H9 (cell line): ENCODE measurements at regions not wholly inside any gene's neighbourhood (a gene's known extent, or its start where the extent isn't known, plus 50 kb on each side); places are given as distances from the start of the nearest gene placed in this dataset.

Experiments
- DNase-seq: peaks from one replicate; pipeline ENCODE4 v3.0.0-alpha.2; 2017
- H2AFZ ChIP-seq: one replicate; pipeline ENCODE4 v1.6.1; 2013; ENCODE audit warnings: mild to moderate bottlenecking, low read length, control low read depth, moderate library complexity
- H2AK5ac ChIP-seq: 2 replicates; pipeline ENCODE4 v1.6.1; 2013; ENCODE audit warnings: low read length, control low read depth, mixed read lengths; ENCODE audit not compliant: insufficient read length
- H2BK120ac ChIP-seq: one replicate; pipeline ENCODE4 v1.6.1; 2013; ENCODE audit warnings: low read depth, mild to moderate bottlenecking, low read length, control low read depth, inconsistent platforms; ENCODE audit not compliant: poor library complexity, severe bottlenecking
- H2BK12ac ChIP-seq: 2 replicates; pipeline ENCODE4 v1.6.1; 2013; ENCODE audit warnings: low read length, control low read depth, mixed read lengths, low read depth; ENCODE audit not compliant: insufficient read length
- H2BK15ac ChIP-seq: 2 replicates; pipeline ENCODE4 v1.6.1; 2013; ENCODE audit warnings: low read depth, low read length, control low read depth
- H2BK20ac ChIP-seq: one replicate; pipeline ENCODE4 v1.6.1; 2013; ENCODE audit warnings: low read depth, mild to moderate bottlenecking, low read length, control low read depth, inconsistent platforms; ENCODE audit not compliant: poor library complexity, severe bottlenecking
- H2BK5ac ChIP-seq: 2 replicates; pipeline ENCODE4 v1.6.1; 2013; ENCODE audit warnings: low read length, control low read depth, mixed read lengths; ENCODE audit not compliant: insufficient read length
- H3K14ac ChIP-seq: 2 replicates; pipeline ENCODE4 v1.6.1; 2013; ENCODE audit warnings: low read length, control low read depth; ENCODE audit not compliant: insufficient read depth
- H3K18ac ChIP-seq: 2 replicates; pipeline ENCODE4 v1.6.1; 2013; ENCODE audit warnings: low read depth, mild to moderate bottlenecking, mixed read lengths, low read length, control low read depth; ENCODE audit not compliant: insufficient read length
- H3K23ac ChIP-seq: 2 replicates; pipeline ENCODE4 v1.6.1; 2013; ENCODE audit warnings: low read length, control low read depth, mixed read lengths, low read depth; ENCODE audit not compliant: insufficient read length
- H3K23me2 ChIP-seq: 2 replicates; pipeline ENCODE4 v1.6.1; 2013; ENCODE audit warnings: low read depth, mild to moderate bottlenecking, mixed read lengths, low read length, control low read depth; ENCODE audit not compliant: insufficient read length, poor library complexity, severe bottlenecking
- H3K27ac ChIP-seq: 2 replicates; pipeline ENCODE4 v1.5.1; 2013; ENCODE audit warnings: low read length, control low read depth, mixed read lengths, low read depth; ENCODE audit not compliant: insufficient read length
- H3K27me3 ChIP-seq: 2 replicates; pipeline ENCODE4 v1.6.1; 2013; ENCODE audit warnings: low read length, control low read depth, inconsistent platforms; ENCODE audit not compliant: insufficient read depth
- H3K4ac ChIP-seq: 2 replicates; pipeline ENCODE4 v1.6.1; 2013; ENCODE audit warnings: low read depth, mild to moderate bottlenecking, control low read depth, inconsistent platforms, low read length, moderate library complexity
- H3K4me1 ChIP-seq: 2 replicates; pipeline ENCODE4 v1.6.1; 2013; ENCODE audit warnings: low read length, control low read depth, inconsistent platforms; ENCODE audit not compliant: insufficient read depth
- H3K4me2 ChIP-seq: 2 replicates; pipeline ENCODE4 v1.6.1; 2013; ENCODE audit warnings: low read length, control low read depth, mixed read lengths; ENCODE audit not compliant: insufficient read length, insufficient read depth
- H3K56ac ChIP-seq: 2 replicates; pipeline ENCODE4 v1.6.1; 2013; ENCODE audit warnings: low read depth, mild to moderate bottlenecking, mixed read lengths, low read length, control low read depth; ENCODE audit not compliant: insufficient read length
- H3K79me1 ChIP-seq: 2 replicates; pipeline ENCODE4 v1.6.1; 2013; ENCODE audit warnings: low read depth, mild to moderate bottlenecking, moderate library complexity, low read length, control low read depth, inconsistent platforms; ENCODE audit not compliant: insufficient read depth, poor library complexity, severe bottlenecking
- H3K79me2 ChIP-seq: 2 replicates; pipeline ENCODE4 v1.6.1; 2013; ENCODE audit warnings: low read length, control low read depth, inconsistent platforms; ENCODE audit not compliant: insufficient read depth
- H3K9ac ChIP-seq: 2 replicates; pipeline ENCODE4 v1.6.1; 2013; ENCODE audit warnings: low read length, control low read depth, mixed read lengths; ENCODE audit not compliant: insufficient read length; ENCODE audit errors: extremely low read depth
- H3K9me3 ChIP-seq: one replicate; pipeline ENCODE4 v1.6.1; 2013; ENCODE audit warnings: low read depth, low read length, inconsistent platforms; ENCODE audit not compliant: control insufficient read depth
- H3T11ph ChIP-seq: one replicate; pipeline ENCODE4 v1.6.1; 2013; ENCODE audit warnings: mild to moderate bottlenecking, low read length, control low read depth, inconsistent platforms
- H4K20me1 ChIP-seq: one replicate; pipeline ENCODE4 v1.6.1; 2013; ENCODE audit not compliant: control insufficient read depth, insufficient read length, insufficient read depth
- H4K5ac ChIP-seq: 2 replicates; pipeline ENCODE4 v1.6.1; 2013; ENCODE audit warnings: low read depth, mild to moderate bottlenecking, mixed read lengths, low read length, control low read depth; ENCODE audit not compliant: insufficient read length
- H4K8ac ChIP-seq: replicated peaks from 2 replicates; pipeline ENCODE4 v1.6.1; 2013; ENCODE audit warnings: low read length, control low read depth, mixed read lengths, low read depth; ENCODE audit not compliant: insufficient read length
- H4K91ac ChIP-seq: 2 replicates; pipeline ENCODE4 v1.6.1; 2013; ENCODE audit warnings: low read depth, mild to moderate bottlenecking, moderate library complexity, mixed read lengths, low read length, control low read depth; ENCODE audit not compliant: insufficient read length
- H3K27ac Mint-ChIP-seq, 3 experiments: 2 replicates in 2 of 3; 3 replicates in 1 of 3; pipeline ENCODE4 v1.8.0; 2020 to 2021; ENCODE audit warnings: mixed read lengths in 3 of 3, mild to moderate bottlenecking in 1 of 3, moderate library complexity in 1 of 3
- H3K27me3 Mint-ChIP-seq: 2 replicates; pipeline ENCODE4 v1.8.0; 2021; ENCODE audit warnings: low read depth, mild to moderate bottlenecking, moderate library complexity, mixed read lengths
- H3K36me3 Mint-ChIP-seq, 3 experiments: 2 replicates in 2 of 3; 3 replicates in 1 of 3; pipeline ENCODE4 v1.8.0; 2020 to 2021; ENCODE audit warnings: low read depth in 3 of 3, mixed read lengths in 3 of 3; ENCODE audit not compliant: insufficient read depth in 1 of 3
- H3K4me1 Mint-ChIP-seq, 2 experiments: 2 replicates each; pipeline ENCODE4 v1.8.0; 2020; ENCODE audit warnings: mixed read lengths in 2 of 2
- H3K4me3 Mint-ChIP-seq, 2 experiments: 2 replicates in 1 of 2; 3 replicates in 1 of 2; pipeline ENCODE4 v1.8.0; 2020 to 2021; ENCODE audit warnings: mild to moderate bottlenecking in 2 of 2, mixed read lengths in 2 of 2, moderate library complexity in 1 of 2
- H3K9me3 Mint-ChIP-seq, 2 experiments: 2 replicates in 1 of 2; 3 replicates in 1 of 2; pipeline ENCODE4 v1.8.0; 2020; ENCODE audit warnings: mild to moderate bottlenecking in 2 of 2, mixed read lengths in 2 of 2, moderate library complexity in 1 of 2
- CTCF ChIP-seq: fragments of 200-600 bp; sonication (generic); conservative IDR thresholded peaks from 3 replicates; pipeline ENCODE4 v1.8.0; 2021; ENCODE audit warnings: antibody characterized with exemption, mild to moderate bottlenecking
- WGBS: extraction: QIAGEN DNeasy Blood & Tissue Kit; methylation state at CpG from one replicate; pipeline ENCODE4 v1.1.7; 2013; ENCODE audit warnings: missing lambda C conversion rate, low lambda C conversion rate, mixed read lengths; ENCODE audit not compliant: insufficient read length; ENCODE audit errors: extremely low coverage; 5-methylcytosine and 5-hydroxymethylcytosine counted together

GRCh38 chr1:219507437-219507836 lies 105.5 kb downstream of the ZC3H11B start:
- H3K23me2 ChIP-seq: no peaks in the 10 kb centered on the region
- Mint-ChIP-seq H3K4me3 (no peak overlapping the region), H3K9me3 (no peaks in the 10 kb centered on the region), H3K27ac (no peak overlapping the region), H3K27me3 (no peaks in the 10 kb centered on the region), H3K36me3 (no peaks in the 10 kb centered on the region), H3K4me1 (peaks cover 5 to 6% of the 10 kb centered on the region in 2 experiments; a peak in 3 of 4 replicates)
- no peak overlapping the region for H3K9ac ChIP-seq
- H2AFZ ChIP-seq: no peak overlapping the region
- no peak overlapping the region for H3K27ac ChIP-seq
- no peaks in the 10 kb centered on the region for H3K9me3 ChIP-seq
- no peak for TF ChIP-seq CTCF
- H3K18ac ChIP-seq: no peak overlapping the region
- no peak overlapping the region for H2BK15ac ChIP-seq
- H3K79me2 ChIP-seq: no peaks in the 10 kb centered on the region
- H3K4me2 ChIP-seq: no peak overlapping the region
- H3T11ph ChIP-seq: no peak overlapping the region
- no peak overlapping the region for H4K8ac ChIP-seq
- H4K20me1 ChIP-seq: no peaks in the 10 kb centered on the region
- no CpG with 5 or more reads among the region's 2 CpGs for WGBS
- no peak overlapping the region for H3K4ac ChIP-seq
- no peak overlapping the region for H2BK5ac ChIP-seq
- no peaks in the 10 kb centered on the region for H3K4me1 ChIP-seq
- DNase-seq: no peak
- H3K56ac ChIP-seq: no peak overlapping the region
- H2AK5ac ChIP-seq: no peak overlapping the region
- H4K91ac ChIP-seq: no peak overlapping the region
- H3K14ac ChIP-seq: no peak overlapping the region
- H2BK12ac ChIP-seq: no peak overlapping the region
- no peak overlapping the region for H4K5ac ChIP-seq
- no peaks in the 10 kb centered on the region for H3K27me3 ChIP-seq
- H3K79me1 ChIP-seq: no peaks in the 10 kb centered on the region
- no peak overlapping the region for H3K23ac ChIP-seq
- no peak overlapping the region for H2BK20ac ChIP-seq
- no peak overlapping the region for H2BK120ac ChIP-seq
